Inflammatory macrophage (primary cell): ENCODE measurements at regions not wholly inside any gene's neighbourhood (a gene's known extent, or its start where the extent isn't known, plus 50 kb on each side); places are given as distances from the start of the nearest gene placed in this dataset.
"Not testable (repeated sequence)": the region's sequence is repeated elsewhere in the genome, so short reads cannot be mapped to it uniquely, and the experiment has no call there.

Experiments
- DNase-seq, 2 donors: peaks; one replicate each; pipeline ENCODE4 v3.0.0-alpha.2; 2020 to 2022

- no peak for DNase-seq
These were observed 354.1 kb downstream of the TCERG1L start for GRCh38 chr10:130957423-130957822.

GRCh38 chr10:130958003-130958402 lies 353.5 kb downstream of the TCERG1L start:
- no peak for DNase-seq

GRCh38 chr10:130958981-130959751 lies 352.4 kb downstream of the TCERG1L start:
- no peak for DNase-seq

GRCh38 chr10:130959752-130960195 lies 351.7 kb downstream of the TCERG1L start:
- no peak for DNase-seq

- DNase-seq, result no peak
These were observed 351.0 kb downstream of the TCERG1L start for GRCh38 chr10:130960531-130960930.

GRCh38 chr10:130961506-130962239 lies 349.8 kb downstream of the TCERG1L start:
- no peak for DNase-seq

GRCh38 chr10:130962240-130963051 lies 349.1 kb downstream of the TCERG1L start:
- no peak for DNase-seq

GRCh38 chr10:130963052-130963393 lies 348.5 kb downstream of the TCERG1L start:
- DNase-seq, result no peak

- DNase-seq, result no peak
These were observed 347.6 kb downstream of the TCERG1L start for GRCh38 chr10:130963786-130964522.

- DNase-seq, result no peak
These were observed 346.8 kb downstream of the TCERG1L start for GRCh38 chr10:130964771-130965170.

GRCh38 chr10:130967161-130967560 lies 344.4 kb downstream of the TCERG1L start:
- no peak for DNase-seq

GRCh38 chr10:130967784-130968183 lies 343.7 kb downstream of the TCERG1L start:
- DNase-seq, result no peak

- no peak for DNase-seq
These were observed 343.0 kb downstream of the TCERG1L start for GRCh38 chr10:130968511-130968910.

GRCh38 chr10:130968964-130969363 lies 342.6 kb downstream of the TCERG1L start:
- no peak for DNase-seq

GRCh38 chr10:130969700-130970099 lies 341.8 kb downstream of the TCERG1L start:
- no peak for DNase-seq

GRCh38 chr10:130970341-130971122 lies 341.0 kb downstream of the TCERG1L start:
- DNase-seq, result no peak

- DNase-seq, result no peak
These were observed 340.4 kb downstream of the TCERG1L start for GRCh38 chr10:130971123-130971435.

- no peak for DNase-seq
These were observed 338.2 kb downstream of the TCERG1L start for GRCh38 chr10:130973127-130973839.

- no peak for DNase-seq
These were observed 337.4 kb downstream of the TCERG1L start for GRCh38 chr10:130974166-130974565.

- not testable (repeated sequence) for DNase-seq
These were observed 336.2 kb downstream of the TCERG1L start for GRCh38 chr10:130975351-130975750.

GRCh38 chr10:130982802-130983201 lies 328.7 kb downstream of the TCERG1L start:
- no peak for DNase-seq
